ENCODE measurements at regions not wholly inside any gene's neighbourhood (a gene's known extent, or its start where the extent isn't known, plus 50 kb on each side); places are given as distances from the start of the nearest gene placed in this dataset.

- TF ChIP-seq, protein P1, sequence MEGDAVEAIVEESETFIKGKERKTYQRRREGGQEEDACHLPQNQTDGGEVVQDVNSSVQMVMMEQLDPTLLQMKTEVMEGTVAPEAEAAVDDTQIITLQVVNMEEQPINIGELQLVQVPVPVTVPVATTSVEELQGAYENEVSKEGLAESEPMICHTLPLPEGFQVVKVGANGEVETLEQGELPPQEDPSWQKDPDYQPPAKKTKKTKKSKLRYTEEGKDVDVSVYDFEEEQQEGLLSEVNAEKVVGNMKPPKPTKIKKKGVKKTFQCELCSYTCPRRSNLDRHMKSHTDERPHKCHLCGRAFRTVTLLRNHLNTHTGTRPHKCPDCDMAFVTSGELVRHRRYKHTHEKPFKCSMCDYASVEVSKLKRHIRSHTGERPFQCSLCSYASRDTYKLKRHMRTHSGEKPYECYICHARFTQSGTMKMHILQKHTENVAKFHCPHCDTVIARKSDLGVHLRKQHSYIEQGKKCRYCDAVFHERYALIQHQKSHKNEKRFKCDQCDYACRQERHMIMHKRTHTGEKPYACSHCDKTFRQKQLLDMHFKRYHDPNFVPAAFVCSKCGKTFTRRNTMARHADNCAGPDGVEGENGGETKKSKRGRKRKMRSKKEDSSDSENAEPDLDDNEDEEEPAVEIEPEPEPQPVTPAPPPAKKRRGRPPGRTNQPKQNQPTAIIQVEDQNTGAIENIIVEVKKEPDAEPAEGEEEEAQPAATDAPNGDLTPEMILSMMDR (IDR thresholded peaks at IDR 0.05), result peak; percentile 39
- peak; percentile 30 for TF ChIP-seq RAD21 (IDR thresholded peaks at IDR 0.05; ENCODE audit: low read length)
- TF ChIP-seq, protein P2, sequence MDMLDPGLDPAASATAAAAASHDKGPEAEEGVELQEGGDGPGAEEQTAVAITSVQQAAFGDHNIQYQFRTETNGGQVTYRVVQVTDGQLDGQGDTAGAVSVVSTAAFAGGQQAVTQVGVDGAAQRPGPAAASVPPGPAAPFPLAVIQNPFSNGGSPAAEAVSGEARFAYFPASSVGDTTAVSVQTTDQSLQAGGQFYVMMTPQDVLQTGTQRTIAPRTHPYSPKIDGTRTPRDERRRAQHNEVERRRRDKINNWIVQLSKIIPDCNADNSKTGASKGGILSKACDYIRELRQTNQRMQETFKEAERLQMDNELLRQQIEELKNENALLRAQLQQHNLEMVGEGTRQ (IDR thresholded peaks at IDR 0.05; ENCODE audit: borderline replicate concordance, low read depth, low read length), result no peak
- H4K20me1 ChIP-seq (ENCODE audit: insufficient read depth), result no peaks in the 10 kb centered on the region
- peaks cover 6 to 19% of the 10 kb centered on the region in 2 experiments; a peak in 3 of 4 replicates for H3K4me1 ChIP-seq (ENCODE audit: control insufficient read depth in 1 of 2, insufficient read depth in 2 of 2, low read depth in 1 of 2, low read length in 1 of 2)
- ChIA-PET CTCF (interaction anchor here (1.0 to 1.5 kb wide), 4 partner anchors 9 to 90 kb away, joined by 3 to 6 read pairs (median 3); no protein-coding TSS in a partner anchor), POLR2A (no interaction called here)
- DNase-seq, result peak; percentile 43
- no peaks in the 10 kb centered on the region for H3K27me3 ChIP-seq (ENCODE audit: insufficient read depth)
- H3K4me3 ChIP-seq (ENCODE audit: low read depth in 2 of 2, low read length in 1 of 2), result no peak overlapping the region
- H3F3A ChIP-seq (replicated peaks; ENCODE audit: insufficient read depth), result peaks cover 6% of the 10 kb centered on the region
- no peak overlapping the region for H2AFZ ChIP-seq (ENCODE audit: low read depth)
- no peak overlapping the region for H3K9ac ChIP-seq
- no peaks in the 10 kb centered on the region for H3K79me2 ChIP-seq (ENCODE audit: insufficient read depth)
- H3K9me2 ChIP-seq, result no peaks in the 10 kb centered on the region
- H3K4me2 ChIP-seq, result no peak overlapping the region
- H3K36me3 ChIP-seq (replicated peaks in 1 of 2; ENCODE audit: control insufficient read depth in 1 of 2, insufficient read depth in 2 of 2, low read length in 1 of 2), result no peaks in the 10 kb centered on the region
- 80% methylated on average over 16 of the region's 19 CpGs for WGBS (ENCODE audit: low lambda C conversion rate)
- H3K9me3 ChIP-seq, result no peaks in the 10 kb centered on the region
- no peak overlapping the region for H3K27ac ChIP-seq (ENCODE audit: low read depth in 2 of 2, low read length in 1 of 2)
Measured at GRCh38 chr10:78381107-78381506, 347.4 kb downstream of the RPS24 start.

GRCh38 chr10:78382047-78382446 lies 348.4 kb downstream of the RPS24 start:
- 82% methylated on average over 5 of the region's 5 CpGs for WGBS (ENCODE audit: low lambda C conversion rate)
- no peaks in the 10 kb centered on the region for H3K9me3 ChIP-seq

More at GRCh38 chr10:78382047-78382446, 348.4 kb downstream of the RPS24 start:
- ChIA-PET CTCF (interaction anchor here (1.5 kb wide), 1 partner anchor 89 kb away, joined by 3 read pairs; no protein-coding TSS in a partner anchor), POLR2A (no interaction called here)
- Histone ChIP-seq H4K20me1 (ENCODE audit: insufficient read depth) (no peaks in the 10 kb centered on the region), H3K9ac (no peak overlapping the region), H3K27me3 (ENCODE audit: insufficient read depth) (no peaks in the 10 kb centered on the region), H3K79me2 (ENCODE audit: insufficient read depth) (no peaks in the 10 kb centered on the region), H3K4me1 (ENCODE audit: control insufficient read depth in 1 of 2, insufficient read depth in 2 of 2, low read depth in 1 of 2, low read length in 1 of 2) (peaks cover 6 to 10% of the 10 kb centered on the region in 2 experiments; a peak in 3 of 4 replicates), H3K27ac (ENCODE audit: low read depth in 2 of 2, low read length in 1 of 2) (no peak overlapping the region), H2AFZ (ENCODE audit: low read depth) (no peak overlapping the region), H3K4me3 (ENCODE audit: low read depth in 2 of 2, low read length in 1 of 2) (no peak overlapping the region), H3K36me3 (replicated peaks in 1 of 2; ENCODE audit: control insufficient read depth in 1 of 2, insufficient read depth in 2 of 2, low read length in 1 of 2) (no peaks in the 10 kb centered on the region), H3K4me2 (no peak overlapping the region), H3K9me2 (no peaks in the 10 kb centered on the region), H3F3A (replicated peaks; ENCODE audit: insufficient read depth) (peaks cover 6% of the 10 kb centered on the region)
- TF ChIP-seq, protein P3, sequence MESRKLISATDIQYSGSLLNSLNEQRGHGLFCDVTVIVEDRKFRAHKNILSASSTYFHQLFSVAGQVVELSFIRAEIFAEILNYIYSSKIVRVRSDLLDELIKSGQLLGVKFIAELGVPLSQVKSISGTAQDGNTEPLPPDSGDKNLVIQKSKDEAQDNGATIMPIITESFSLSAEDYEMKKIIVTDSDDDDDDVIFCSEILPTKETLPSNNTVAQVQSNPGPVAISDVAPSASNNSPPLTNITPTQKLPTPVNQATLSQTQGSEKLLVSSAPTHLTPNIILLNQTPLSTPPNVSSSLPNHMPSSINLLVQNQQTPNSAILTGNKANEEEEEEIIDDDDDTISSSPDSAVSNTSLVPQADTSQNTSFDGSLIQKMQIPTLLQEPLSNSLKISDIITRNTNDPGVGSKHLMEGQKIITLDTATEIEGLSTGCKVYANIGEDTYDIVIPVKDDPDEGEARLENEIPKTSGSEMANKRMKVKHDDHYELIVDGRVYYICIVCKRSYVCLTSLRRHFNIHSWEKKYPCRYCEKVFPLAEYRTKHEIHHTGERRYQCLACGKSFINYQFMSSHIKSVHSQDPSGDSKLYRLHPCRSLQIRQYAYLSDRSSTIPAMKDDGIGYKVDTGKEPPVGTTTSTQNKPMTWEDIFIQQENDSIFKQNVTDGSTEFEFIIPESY (IDR thresholded peaks at IDR 0.05; ENCODE audit: borderline replicate concordance, low read depth), result no peak
- TF ChIP-seq YY1 (IDR thresholded peaks at IDR 0.05; ENCODE audit: low read depth) (no peak), RCOR1 (IDR thresholded peaks at IDR 0.05; ENCODE audit: low read length) (no peak), CHD2 (IDR thresholded peaks at IDR 0.05; ENCODE audit: low read length, partially characterized antibody) (no peak), EZH2phosphoT487 (IDR thresholded peaks at IDR 0.05; ENCODE audit: borderline replicate concordance, low read depth) (no peak), TAF1 (IDR thresholded peaks at IDR 0.05; ENCODE audit: borderline replicate concordance, low read depth, low read length) (no peak), GATA2 (CRISPR knock-in tag; IDR thresholded peaks at IDR 0.05) (no peak), EP300 (IDR thresholded peaks at IDR 0.05; ENCODE audit: borderline replicate concordance in 1 of 2, low read depth in 1 of 2, low read length in 1 of 2) (no peak)
- TF ChIP-seq, protein P4, sequence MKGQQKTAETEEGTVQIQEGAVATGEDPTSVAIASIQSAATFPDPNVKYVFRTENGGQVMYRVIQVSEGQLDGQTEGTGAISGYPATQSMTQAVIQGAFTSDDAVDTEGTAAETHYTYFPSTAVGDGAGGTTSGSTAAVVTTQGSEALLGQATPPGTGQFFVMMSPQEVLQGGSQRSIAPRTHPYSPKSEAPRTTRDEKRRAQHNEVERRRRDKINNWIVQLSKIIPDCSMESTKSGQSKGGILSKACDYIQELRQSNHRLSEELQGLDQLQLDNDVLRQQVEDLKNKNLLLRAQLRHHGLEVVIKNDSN (IDR thresholded peaks at IDR 0.05; ENCODE audit: borderline replicate concordance, low read depth), result no peak
- no peak for DNase-seq
